Ishikawa (cell line): ENCODE measurements at regions not wholly inside any gene's neighbourhood (a gene's known extent, or its start where the extent isn't known, plus 50 kb on each side); places are given as distances from the start of the nearest gene placed in this dataset.

ENCODE experiments used
- EGR1 ChIP-seq: IDR thresholded peaks from 2 replicates; pipeline ENCODE4 v1.6.1; 2012
- EP300 ChIP-seq: IDR thresholded peaks from 2 replicates; pipeline ENCODE4 v1.6.1; 2012; ENCODE audit warnings: borderline replicate concordance
- NFIC ChIP-seq: IDR thresholded peaks from 2 replicates; pipeline ENCODE4 v1.6.1; 2012
- RAD21 ChIP-seq: IDR thresholded peaks from 2 replicates; pipeline ENCODE4 v1.6.1; 2012; ENCODE audit warnings: low read depth
- REST ChIP-seq: IDR thresholded peaks from 2 replicates; pipeline ENCODE4 v1.6.1; 2012; ENCODE audit warnings: low read depth, mild to moderate bottlenecking
- TAF1 ChIP-seq: IDR thresholded peaks from 2 replicates; pipeline ENCODE4 v1.6.1; 2012; ENCODE audit warnings: low read depth, mild to moderate bottlenecking
- TCF12 ChIP-seq: IDR thresholded peaks from 2 replicates; pipeline ENCODE4 v1.6.1; 2012; ENCODE audit warnings: low read depth
- TEAD4 ChIP-seq: IDR thresholded peaks from 2 replicates; pipeline ENCODE4 v1.6.1; 2012
- YY1 ChIP-seq: IDR thresholded peaks from 2 replicates; pipeline ENCODE4 v1.6.1; 2012; ENCODE audit warnings: low read depth
- ZBTB7A ChIP-seq: IDR thresholded peaks from 2 replicates; pipeline ENCODE4 v1.6.1; 2012; ENCODE audit warnings: low read depth
- TF ChIP-seq, protein P1 (sequence below): IDR thresholded peaks from 2 replicates; pipeline ENCODE4 v1.6.1; 2012

GRCh38 chr12:17976202-17976601 lies 113.8 kb downstream of the RERGL start:
- TF ChIP-seq NFIC = no peak
- TF ChIP-seq, protein P1, sequence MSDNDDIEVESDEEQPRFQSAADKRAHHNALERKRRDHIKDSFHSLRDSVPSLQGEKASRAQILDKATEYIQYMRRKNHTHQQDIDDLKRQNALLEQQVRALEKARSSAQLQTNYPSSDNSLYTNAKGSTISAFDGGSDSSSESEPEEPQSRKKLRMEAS = no peak
- TF ChIP-seq EP300 = no peak
- TF ChIP-seq EGR1 = no peak
- no peak for TF ChIP-seq REST
- no peak for TF ChIP-seq TEAD4
- no peak for TF ChIP-seq TAF1
- no peak for TF ChIP-seq TCF12
- TF ChIP-seq YY1 = no peak
- peak; percentile 67 for TF ChIP-seq RAD21
- TF ChIP-seq ZBTB7A = no peak
